GM21529 (cell line): ENCODE measurements at regions not wholly inside any gene's neighbourhood (a gene's known extent, or its start where the extent isn't known, plus 50 kb on each side); places are given as distances from the start of the nearest gene placed in this dataset.
"Not testable (repeated sequence)": the region's sequence is repeated elsewhere in the genome, so short reads cannot be mapped to it uniquely, and the experiment has no call there.

Experiments
- ATAC-seq: cut with Tn5 transposase; IDR thresholded peaks from one replicate; pipeline ENCODE4 v1.9.1; 2021; ENCODE audit not compliant: unreplicated experiment

GRCh38 chrX:13955975-13956374 is 73.7 kb downstream of the GEMIN8 start:
- ATAC-seq, result no peak

GRCh38 chrX:13955095-13955647 is 74.5 kb downstream of the GEMIN8 start:
- no peak for ATAC-seq

GRCh38 chrX:13952581-13952980 is 77.1 kb downstream of the GEMIN8 start:
- no peak for ATAC-seq

GRCh38 chrX:13946223-13946622 is 83.5 kb downstream of the GEMIN8 start:
- ATAC-seq, result not testable (repeated sequence)

DNA sequence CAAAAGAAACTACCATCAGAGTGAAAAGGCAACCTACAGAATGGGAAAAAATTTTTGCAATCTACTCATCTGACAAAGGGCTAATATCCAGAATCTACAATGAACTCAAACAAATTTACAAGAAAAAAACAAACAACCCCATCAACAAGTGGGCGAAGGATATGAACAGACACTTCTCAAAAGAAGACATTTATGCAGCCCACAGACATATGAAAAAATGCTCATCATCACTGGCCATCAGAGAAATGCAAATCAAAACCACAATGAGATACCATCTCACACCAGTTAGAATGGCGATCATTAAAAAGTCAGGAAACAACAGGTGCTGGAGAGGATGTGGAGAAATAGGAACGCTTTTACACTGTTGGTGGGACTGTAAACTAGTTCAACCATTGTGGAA is 83.9 kb downstream of the GEMIN8 start:
- ATAC-seq, result not testable (repeated sequence)

DNA sequence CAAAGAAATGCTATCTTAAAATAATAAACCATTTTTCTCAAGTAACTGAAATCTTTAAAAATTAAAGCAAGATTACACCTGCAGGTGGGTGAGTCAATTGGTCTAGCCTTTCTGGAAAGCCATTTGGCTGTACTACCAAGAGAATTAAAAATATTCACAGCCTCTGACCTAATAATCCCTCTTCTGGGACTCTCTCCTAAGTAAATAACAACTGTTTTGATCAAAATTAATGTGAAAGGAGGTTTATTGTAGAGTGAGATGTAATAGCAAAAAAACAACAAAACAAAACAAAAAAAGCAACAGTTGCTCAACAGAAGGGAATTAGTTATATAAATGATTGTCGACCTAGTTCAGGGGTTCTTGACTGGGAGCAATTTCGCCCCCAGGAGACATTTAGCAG is 89.0 kb downstream of the GEMIN8 start:
- no peak for ATAC-seq

- no peak for ATAC-seq
Observed at GRCh38 chrX:13939741-13940597, 89.7 kb downstream of the GEMIN8 start.

GRCh38 chrX:13938829-13939530 is 90.7 kb downstream of the GEMIN8 start:
- no peak for ATAC-seq

- no peak for ATAC-seq
Observed at GRCh38 chrX:13938051-13938828, 91.5 kb downstream of the GEMIN8 start.

DNA sequence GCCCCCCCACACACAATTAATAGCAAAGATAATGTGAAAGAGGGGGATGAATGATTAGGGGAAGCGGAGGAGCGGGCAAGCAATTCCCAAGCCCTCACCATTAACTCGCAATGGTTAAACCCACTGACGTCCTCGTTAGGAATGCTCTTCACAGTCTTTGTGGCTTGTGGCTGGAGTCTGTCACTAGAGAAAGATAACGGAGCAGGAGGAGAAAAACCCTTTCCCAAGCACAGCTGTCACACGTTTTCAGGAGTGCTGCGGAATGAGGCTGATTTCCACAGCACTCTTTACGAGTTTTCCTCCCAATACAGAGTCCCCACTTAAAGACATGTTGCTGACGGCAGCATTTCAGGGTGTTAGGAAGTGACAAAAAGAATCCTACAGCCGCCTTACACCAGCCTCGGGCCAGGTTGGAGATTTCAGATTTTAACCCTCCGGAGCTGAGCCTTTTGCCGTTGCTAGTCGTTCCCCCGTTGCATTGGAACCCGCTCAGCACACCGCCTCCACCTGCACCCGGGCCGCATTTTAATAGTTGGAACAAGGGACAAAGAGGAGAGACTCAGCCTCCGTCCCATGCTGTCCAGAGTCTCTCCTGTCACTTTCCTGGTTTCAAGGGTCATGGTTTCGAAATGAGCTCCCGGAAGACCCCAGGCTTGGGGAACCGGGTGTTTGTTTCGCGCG is 92.2 kb downstream of the GEMIN8 start:
- ATAC-seq, result no peak

DNA sequence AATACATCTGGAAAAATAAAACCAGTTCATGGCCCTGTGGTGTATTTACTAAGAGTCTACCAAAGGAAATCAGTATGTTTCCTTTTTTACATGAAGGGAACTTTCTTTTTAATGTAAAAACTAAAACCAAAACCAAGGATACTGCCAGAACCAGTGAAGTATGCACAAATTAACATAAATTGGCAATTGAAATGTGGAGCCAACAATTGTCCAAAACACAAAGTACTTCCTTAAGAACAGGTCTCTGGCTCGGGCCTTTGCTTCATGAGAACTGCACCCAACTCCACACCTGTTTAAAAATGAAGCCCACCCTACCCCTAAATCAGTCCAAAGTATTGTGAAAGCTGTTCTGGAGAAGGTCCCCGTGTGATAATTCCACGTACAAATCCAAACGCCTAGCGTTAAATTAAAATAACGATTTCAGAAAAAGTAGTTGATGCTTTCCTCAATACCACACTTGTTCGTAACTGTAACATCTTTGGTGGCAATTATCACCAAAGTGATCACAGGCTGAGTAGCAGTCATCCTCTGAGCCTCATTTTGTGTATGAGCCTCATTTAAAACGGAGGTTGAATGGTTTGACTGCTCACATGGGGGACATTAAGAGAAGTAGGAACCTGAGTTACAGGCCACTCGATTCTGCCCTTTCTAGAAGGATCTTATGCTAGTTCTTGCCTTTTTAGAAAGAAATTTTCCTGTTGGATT is 93.0 kb downstream of the GEMIN8 start:
- no peak for ATAC-seq

- ATAC-seq, result no peak
Observed at GRCh38 chrX:13934731-13935130, 95.0 kb downstream of the GEMIN8 start.

- no peak for ATAC-seq
Observed at GRCh38 chrX:13933851-13934250, 95.8 kb downstream of the GEMIN8 start.

- ATAC-seq, result no peak
Observed at GRCh38 chrX:13933352-13933751, 96.3 kb downstream of the GEMIN8 start.

GRCh38 chrX:13932416-13932815 is 97.3 kb downstream of the GEMIN8 start:
- ATAC-seq, result no peak

DNA sequence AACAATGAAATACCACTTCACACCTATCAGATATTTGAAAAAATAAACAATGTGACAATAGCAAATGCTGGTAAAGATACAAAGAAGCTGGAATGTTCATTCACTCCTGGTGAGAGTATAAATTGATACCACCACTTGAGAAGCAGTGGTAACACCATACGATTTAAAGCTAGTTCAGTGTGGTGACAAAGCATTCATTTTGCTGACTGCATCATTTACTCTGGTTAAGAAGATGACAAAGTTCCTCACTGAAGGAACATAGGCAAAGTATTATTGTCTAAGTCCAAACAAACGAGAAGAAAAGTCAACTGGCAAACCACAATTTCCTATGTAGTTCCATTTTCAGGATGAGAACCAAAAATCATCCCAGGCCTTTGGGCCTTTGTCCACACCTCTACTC is 102.5 kb downstream of the GEMIN8 start:
- no peak for ATAC-seq

- no peak for ATAC-seq
Observed at GRCh38 chrX:13923845-13924244, 105.8 kb downstream of the GEMIN8 start.

- no peak for ATAC-seq
Observed at GRCh38 chrX:13923289-13923688, 106.4 kb upstream of the GPM6B start.

DNA sequence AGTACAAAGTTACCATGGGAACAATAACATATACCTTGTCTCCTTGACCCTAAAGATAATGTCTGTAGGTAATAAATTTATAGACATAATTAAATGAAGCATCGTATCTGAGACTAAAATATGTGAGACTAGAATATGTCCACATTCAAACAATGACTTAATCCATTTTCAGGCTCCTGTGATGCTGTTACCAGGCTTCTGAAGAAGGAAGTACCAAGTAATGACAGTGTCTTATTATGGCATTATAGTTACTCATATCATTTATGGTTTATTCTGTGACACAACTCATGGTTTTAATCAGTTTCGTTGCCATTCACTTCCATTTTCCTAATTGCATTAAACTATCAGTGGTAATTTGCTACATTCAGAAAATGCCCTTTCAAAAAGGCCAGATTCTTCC is 100.6 kb upstream of the GPM6B start:
- ATAC-seq, result no peak

GRCh38 chrX:13911586-13911985 is 94.7 kb upstream of the GPM6B start:
- no peak for ATAC-seq
